ENCODE measurements at regions not wholly inside any gene's neighbourhood (a gene's known extent, or its start where the extent isn't known, plus 50 kb on each side); places are given as distances from the start of the nearest gene placed in this dataset.

- Histone ChIP-seq H2AFZ (ENCODE audit: low read length) (no peak overlapping the region), H3K9me3 (ENCODE audit: control insufficient read depth, low read depth, low read length) (no peaks in the 10 kb centered on the region), H3K4me1 (ENCODE audit: insufficient read depth, low read length) (no peaks in the 10 kb centered on the region), H3K14ac (ENCODE audit: insufficient read depth, low read length) (no peak overlapping the region), H3T11ph (ENCODE audit: low read length) (no peak overlapping the region), H3K9ac (ENCODE audit: extremely low read depth, insufficient read length, low read length) (no peak overlapping the region), H2BK12ac (ENCODE audit: insufficient read length, low read depth, low read length) (no peak overlapping the region), H3K4ac (ENCODE audit: low read depth, low read length) (no peak overlapping the region), H4K8ac (replicated peaks; ENCODE audit: insufficient read length, low read depth, low read length) (no peak overlapping the region), H3K79me2 (ENCODE audit: insufficient read depth, low read length) (no peaks in the 10 kb centered on the region), H3K23ac (ENCODE audit: insufficient read length, low read depth, low read length) (no peak overlapping the region), H4K5ac (ENCODE audit: insufficient read length, low read depth, low read length) (no peak overlapping the region), H3K27ac (ENCODE audit: insufficient read length, low read depth, low read length) (no peak overlapping the region), H3K18ac (ENCODE audit: insufficient read length, low read depth, low read length) (no peak overlapping the region), H3K56ac (ENCODE audit: insufficient read length, low read depth, low read length) (no peak overlapping the region), H2BK20ac (ENCODE audit: low read depth, low read length, poor library complexity, severe bottlenecking) (no peak overlapping the region), H2BK120ac (ENCODE audit: low read depth, low read length, poor library complexity, severe bottlenecking) (no peak overlapping the region), H3K79me1 (ENCODE audit: insufficient read depth, low read depth, low read length, poor library complexity, severe bottlenecking) (no peaks in the 10 kb centered on the region), H2AK5ac (ENCODE audit: insufficient read length, low read length) (no peak overlapping the region), H4K91ac (ENCODE audit: insufficient read length, low read depth, low read length) (no peak overlapping the region), H3K27me3 (ENCODE audit: insufficient read depth, low read length) (no peaks in the 10 kb centered on the region), H4K20me1 (ENCODE audit: control insufficient read depth, insufficient read depth, insufficient read length) (no peaks in the 10 kb centered on the region), H3K23me2 (ENCODE audit: insufficient read length, low read depth, low read length, poor library complexity, severe bottlenecking) (no peaks in the 10 kb centered on the region), H2BK15ac (ENCODE audit: low read depth, low read length) (no peak overlapping the region), H2BK5ac (ENCODE audit: insufficient read length, low read length) (no peak overlapping the region), H3K4me2 (ENCODE audit: insufficient read depth, insufficient read length, low read length) (no peak overlapping the region)
- Mint-ChIP-seq H3K27me3 (ENCODE audit: low read depth) (no peaks in the 10 kb centered on the region), H3K4me1 (peaks cover 16 to 17% of the 10 kb centered on the region in 2 experiments), H3K36me3 (ENCODE audit: insufficient read depth in 1 of 3, low read depth in 3 of 3) (peaks cover 0 to 5% (median 0%) of the 10 kb centered on the region in 3 experiments; a peak in 1 of 7 replicates), H3K9me3 (peaks cover 0 to 3% of the 10 kb centered on the region in 2 experiments; a peak in 1 of 5 replicates), H3K27ac (no peak overlapping the region), H3K4me3 (no peak overlapping the region)
- no peak for TF ChIP-seq CTCF (conservative IDR thresholded peaks at IDR 0.05)
- DNase-seq = no peak
- no CpG with 5 or more reads among the region's 2 CpGs for WGBS (ENCODE audit: extremely low coverage, insufficient read length, low lambda C conversion rate)
Measured at GRCh38 chr3:18586076-18586475, 160.9 kb upstream of the SATB1 start.
